NB4 (cell line): ENCODE measurements at regions not wholly inside any gene's neighbourhood (a gene's known extent, or its start where the extent isn't known, plus 50 kb on each side); places are given as distances from the start of the nearest gene placed in this dataset.

Experiments
- MYC ChIP-seq: IDR thresholded peaks from 2 replicates; pipeline ENCODE4 v1.6.1; 2011; ENCODE audit warnings: low read depth, low read length
- POLR2A ChIP-seq: IDR thresholded peaks from 2 replicates; pipeline ENCODE4 v1.6.1; 2011; ENCODE audit warnings: mild to moderate bottlenecking; ENCODE audit not compliant: insufficient read length; ENCODE audit errors: extremely low read depth
- TF ChIP-seq, protein P1 (sequence below): IDR thresholded peaks from one replicate; pipeline ENCODE4 v1.5.1; 2012; ENCODE audit warnings: low read depth, low read length
- TF ChIP-seq, protein P2 (sequence below): IDR thresholded peaks from 2 replicates; pipeline ENCODE4 v1.6.1; 2011; ENCODE audit warnings: low read depth, low read length

DNA sequence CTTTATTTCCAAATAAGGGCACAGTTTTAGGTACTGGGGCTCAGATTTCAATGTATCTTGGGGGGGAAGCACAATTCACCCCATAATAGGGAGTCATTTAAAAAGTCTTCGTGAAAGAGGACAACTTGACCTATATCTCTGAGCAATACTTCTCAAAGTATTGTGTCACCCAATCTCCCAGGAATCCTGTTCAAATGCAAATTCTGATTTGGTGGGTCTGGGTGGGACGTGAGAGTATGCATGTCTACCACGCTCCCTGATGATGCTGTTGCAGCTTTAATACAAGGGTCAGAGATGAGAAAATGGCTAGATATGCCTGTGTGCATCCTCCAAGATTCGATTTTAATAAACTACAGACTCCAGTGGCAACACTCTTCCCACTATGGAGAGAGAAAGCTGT, 514.8 kb downstream of the BCOR start:
- TF ChIP-seq, protein P1, sequence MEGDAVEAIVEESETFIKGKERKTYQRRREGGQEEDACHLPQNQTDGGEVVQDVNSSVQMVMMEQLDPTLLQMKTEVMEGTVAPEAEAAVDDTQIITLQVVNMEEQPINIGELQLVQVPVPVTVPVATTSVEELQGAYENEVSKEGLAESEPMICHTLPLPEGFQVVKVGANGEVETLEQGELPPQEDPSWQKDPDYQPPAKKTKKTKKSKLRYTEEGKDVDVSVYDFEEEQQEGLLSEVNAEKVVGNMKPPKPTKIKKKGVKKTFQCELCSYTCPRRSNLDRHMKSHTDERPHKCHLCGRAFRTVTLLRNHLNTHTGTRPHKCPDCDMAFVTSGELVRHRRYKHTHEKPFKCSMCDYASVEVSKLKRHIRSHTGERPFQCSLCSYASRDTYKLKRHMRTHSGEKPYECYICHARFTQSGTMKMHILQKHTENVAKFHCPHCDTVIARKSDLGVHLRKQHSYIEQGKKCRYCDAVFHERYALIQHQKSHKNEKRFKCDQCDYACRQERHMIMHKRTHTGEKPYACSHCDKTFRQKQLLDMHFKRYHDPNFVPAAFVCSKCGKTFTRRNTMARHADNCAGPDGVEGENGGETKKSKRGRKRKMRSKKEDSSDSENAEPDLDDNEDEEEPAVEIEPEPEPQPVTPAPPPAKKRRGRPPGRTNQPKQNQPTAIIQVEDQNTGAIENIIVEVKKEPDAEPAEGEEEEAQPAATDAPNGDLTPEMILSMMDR, result no peak
- no peak for TF ChIP-seq POLR2A
- TF ChIP-seq, protein P2, sequence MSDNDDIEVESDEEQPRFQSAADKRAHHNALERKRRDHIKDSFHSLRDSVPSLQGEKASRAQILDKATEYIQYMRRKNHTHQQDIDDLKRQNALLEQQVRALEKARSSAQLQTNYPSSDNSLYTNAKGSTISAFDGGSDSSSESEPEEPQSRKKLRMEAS, result no peak
- TF ChIP-seq MYC, result no peak
